Suprapubic skin (tissue), 4 donors: ENCODE measurements at regions not wholly inside any gene's neighbourhood (a gene's known extent, or its start where the extent isn't known, plus 50 kb on each side); places are given as distances from the start of the nearest gene placed in this dataset.

Experiments used
- DNase-seq, 2 donors: peaks; one replicate each; pipeline ENCODE4 v3.0.0-alpha.2; 2019; ENCODE audit warnings: low spot score in 2 of 2
- H3K27ac ChIP-seq: fragments of 200-600 bp; sonication (generic); one replicate; pipeline ENCODE4 v1.5.1; 2019
- H3K27me3 ChIP-seq: fragments of 200-600 bp; sonication (generic); one replicate; pipeline ENCODE4 v1.5.1; 2019
- H3K36me3 ChIP-seq: fragments of 200-600 bp; sonication (generic); one replicate; pipeline ENCODE4 v1.5.1; 2019
- H3K4me1 ChIP-seq: fragments of 200-600 bp; sonication (generic); one replicate; pipeline ENCODE4 v1.5.1; 2019
- H3K4me3 ChIP-seq: fragments of 200-600 bp; sonication (generic); one replicate; pipeline ENCODE4 v1.5.1; 2019; ENCODE audit warnings: mild to moderate bottlenecking
- H3K9me3 ChIP-seq: fragments of 200-600 bp; sonication (generic); one replicate; pipeline ENCODE4 v1.5.1; 2019
- EP300 ChIP-seq: sonication (generic); formaldehyde crosslinking; IDR thresholded peaks from one replicate; pipeline ENCODE4 v1.6.1; 2017; ENCODE audit warnings: antibody characterized with exemption
- POLR2A ChIP-seq, 2 donors: fragments of 450-650 bp; IDR thresholded peaks; one replicate each; pipeline ENCODE4 v1.6.1; 2017; ENCODE audit warnings: antibody characterized with exemption in 2 of 2, mild to moderate bottlenecking in 2 of 2, moderate library complexity in 2 of 2
- POLR2AphosphoS5 ChIP-seq, 3 donors: sonication (generic); formaldehyde crosslinking; IDR thresholded peaks; one replicate each; pipeline ENCODE4 v1.6.1; 2017; ENCODE audit warnings: antibody characterized with exemption in 3 of 3
- WGBS: methylation state at CpG from one replicate; pipeline ENCODE4 v1.1.5; 2018; 5-methylcytosine and 5-hydroxymethylcytosine counted together
- TF ChIP-seq, protein P1 (sequence below), 2 donors: fragments of 200-600 bp in 1 of 2; fragments of 450-650 bp in 1 of 2; sonication (generic) in 1 of 2; IDR thresholded peaks; one replicate each; pipeline ENCODE4 v1.5.1; 2016 to 2019; ENCODE audit warnings: antibody characterized with exemption in 2 of 2, mild to moderate bottlenecking in 1 of 2, moderate library complexity in 1 of 2

DNA sequence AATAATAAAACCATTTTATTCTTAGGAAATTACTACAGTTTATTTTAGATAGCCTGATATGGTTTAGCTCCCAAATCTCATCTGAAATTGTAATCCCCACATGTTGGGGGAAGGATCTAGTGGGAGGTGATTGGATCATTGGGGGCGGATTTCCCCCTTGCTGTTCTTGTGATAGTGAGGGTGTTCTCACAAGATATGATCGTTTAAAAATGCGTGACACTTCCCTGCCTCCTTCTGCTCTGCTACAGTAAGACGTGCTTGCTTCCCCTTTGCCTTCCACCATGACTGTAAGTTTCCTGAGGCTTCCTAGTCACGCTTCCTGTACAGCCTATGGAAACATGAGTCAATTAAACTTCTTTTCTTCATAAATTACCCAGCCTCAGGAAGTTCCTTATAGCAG lies 122.4 kb upstream of the FGF10 start:
- no peaks in the 10 kb centered on the region for H3K36me3 ChIP-seq
- H3K27ac ChIP-seq, result no peak overlapping the region
- H3K9me3 ChIP-seq, result no peaks in the 10 kb centered on the region
- no peak for DNase-seq
- 73% methylated on average over 5 of the region's 5 CpGs for WGBS
- no peak overlapping the region for H3K4me3 ChIP-seq
- TF ChIP-seq POLR2A (IDR thresholded peaks at IDR 0.05) (no peak), EP300 (no peak), POLR2AphosphoS5 (IDR thresholded peaks at IDR 0.05) (no peak)
- TF ChIP-seq, protein P1, sequence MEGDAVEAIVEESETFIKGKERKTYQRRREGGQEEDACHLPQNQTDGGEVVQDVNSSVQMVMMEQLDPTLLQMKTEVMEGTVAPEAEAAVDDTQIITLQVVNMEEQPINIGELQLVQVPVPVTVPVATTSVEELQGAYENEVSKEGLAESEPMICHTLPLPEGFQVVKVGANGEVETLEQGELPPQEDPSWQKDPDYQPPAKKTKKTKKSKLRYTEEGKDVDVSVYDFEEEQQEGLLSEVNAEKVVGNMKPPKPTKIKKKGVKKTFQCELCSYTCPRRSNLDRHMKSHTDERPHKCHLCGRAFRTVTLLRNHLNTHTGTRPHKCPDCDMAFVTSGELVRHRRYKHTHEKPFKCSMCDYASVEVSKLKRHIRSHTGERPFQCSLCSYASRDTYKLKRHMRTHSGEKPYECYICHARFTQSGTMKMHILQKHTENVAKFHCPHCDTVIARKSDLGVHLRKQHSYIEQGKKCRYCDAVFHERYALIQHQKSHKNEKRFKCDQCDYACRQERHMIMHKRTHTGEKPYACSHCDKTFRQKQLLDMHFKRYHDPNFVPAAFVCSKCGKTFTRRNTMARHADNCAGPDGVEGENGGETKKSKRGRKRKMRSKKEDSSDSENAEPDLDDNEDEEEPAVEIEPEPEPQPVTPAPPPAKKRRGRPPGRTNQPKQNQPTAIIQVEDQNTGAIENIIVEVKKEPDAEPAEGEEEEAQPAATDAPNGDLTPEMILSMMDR (IDR thresholded peaks at IDR 0.05), result no peak
- no peaks in the 10 kb centered on the region for H3K4me1 ChIP-seq
- no peaks in the 10 kb centered on the region for H3K27me3 ChIP-seq

DNA sequence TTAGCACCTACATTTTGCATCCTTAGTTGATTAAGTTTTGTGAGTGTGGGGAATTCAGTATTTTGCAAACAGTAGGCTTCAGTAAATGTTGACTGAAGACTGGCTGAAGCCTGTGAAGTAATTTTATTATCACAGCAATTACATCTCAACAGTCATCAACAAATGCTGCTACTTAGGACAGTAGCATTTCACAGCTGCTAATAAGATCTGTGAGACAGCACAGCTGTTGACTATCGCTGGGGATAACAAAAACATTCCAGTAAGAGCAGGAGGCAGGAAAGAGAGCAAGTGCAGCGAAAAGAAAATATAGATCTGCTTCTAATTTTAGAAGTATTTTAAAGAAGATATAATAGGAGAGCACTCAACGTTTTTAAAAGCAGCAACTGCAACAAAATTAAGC lies 117.3 kb upstream of the FGF10 start:
- Histone ChIP-seq H3K9me3 (no peaks in the 10 kb centered on the region), H3K27me3 (no peaks in the 10 kb centered on the region), H3K4me3 (no peak overlapping the region), H3K4me1 (no peaks in the 10 kb centered on the region), H3K27ac (no peak overlapping the region), H3K36me3 (no peaks in the 10 kb centered on the region)
- DNase-seq, result no peak
- 34% methylated on average over 3 of the region's 3 CpGs for WGBS
- TF ChIP-seq, protein P1 (IDR thresholded peaks at IDR 0.05), result no peak
- no peak for TF ChIP-seq POLR2AphosphoS5 (IDR thresholded peaks at IDR 0.05)
- TF ChIP-seq POLR2A (IDR thresholded peaks at IDR 0.05), result no peak
- TF ChIP-seq EP300, result no peak

DNA sequence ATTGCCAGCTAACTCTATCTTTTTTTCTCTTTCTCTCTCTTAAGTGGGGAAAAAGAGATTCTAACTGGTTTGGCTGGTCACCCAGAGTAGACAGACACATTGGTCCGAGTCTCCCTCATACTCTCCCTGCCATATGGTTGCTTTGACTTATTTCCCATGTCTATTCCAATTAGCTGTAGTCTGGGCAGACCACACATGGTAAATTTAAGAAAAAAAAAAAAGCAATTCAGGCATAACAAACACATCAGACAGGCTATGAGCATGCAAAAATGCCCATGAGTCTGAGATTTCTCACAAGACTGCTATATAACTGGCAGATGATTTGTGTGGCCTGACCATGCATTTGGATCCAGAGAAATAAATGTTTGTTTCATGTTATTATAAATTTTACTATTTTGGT lies 110.2 kb upstream of the FGF10 start:
- TF ChIP-seq POLR2AphosphoS5 (IDR thresholded peaks at IDR 0.05) (no peak), POLR2A (IDR thresholded peaks at IDR 0.05) (no peak), EP300 (no peak)
- TF ChIP-seq, protein P1 (IDR thresholded peaks at IDR 0.05), result no peak
- Histone ChIP-seq H3K4me3 (no peak overlapping the region), H3K4me1 (no peaks in the 10 kb centered on the region), H3K27me3 (no peaks in the 10 kb centered on the region), H3K27ac (no peak overlapping the region), H3K36me3 (no peaks in the 10 kb centered on the region), H3K9me3 (no peaks in the 10 kb centered on the region)
- DNase-seq, result no peak
- 77% methylated on average over 1 of the region's 1 CpG for WGBS

DNA sequence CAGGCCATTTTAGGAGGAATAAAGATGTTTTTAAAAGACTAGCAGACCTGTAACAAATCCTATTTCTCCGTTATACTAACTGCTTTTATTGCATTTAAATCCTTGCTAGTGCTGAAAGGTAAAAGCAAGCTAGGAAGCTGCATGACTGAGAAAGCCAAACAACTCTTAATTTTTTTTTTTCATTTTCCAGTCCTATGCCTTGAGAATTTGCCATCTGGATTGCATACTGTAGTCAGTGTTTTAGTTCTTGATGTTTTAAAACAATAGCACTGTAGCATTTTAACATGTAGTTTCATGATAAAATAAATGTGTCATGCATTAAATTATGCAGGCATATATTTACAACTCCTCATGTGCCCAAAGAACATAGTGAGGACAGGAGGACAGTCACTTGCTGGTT lies 108.4 kb upstream of the FGF10 start:
- no peaks in the 10 kb centered on the region for H3K27me3 ChIP-seq
- H3K4me3 ChIP-seq, result no peak overlapping the region
- TF ChIP-seq POLR2A (IDR thresholded peaks at IDR 0.05) (no peak), POLR2AphosphoS5 (IDR thresholded peaks at IDR 0.05) (no peak), EP300 (no peak)
- TF ChIP-seq, protein P1 (IDR thresholded peaks at IDR 0.05), result no peak
- H3K27ac ChIP-seq, result no peak overlapping the region
- 85% methylated on average over 1 of the region's 1 CpG for WGBS
- no peaks in the 10 kb centered on the region for H3K9me3 ChIP-seq
- no peaks in the 10 kb centered on the region for H3K36me3 ChIP-seq
- DNase-seq, result no peak
- H3K4me1 ChIP-seq, result no peaks in the 10 kb centered on the region

DNA sequence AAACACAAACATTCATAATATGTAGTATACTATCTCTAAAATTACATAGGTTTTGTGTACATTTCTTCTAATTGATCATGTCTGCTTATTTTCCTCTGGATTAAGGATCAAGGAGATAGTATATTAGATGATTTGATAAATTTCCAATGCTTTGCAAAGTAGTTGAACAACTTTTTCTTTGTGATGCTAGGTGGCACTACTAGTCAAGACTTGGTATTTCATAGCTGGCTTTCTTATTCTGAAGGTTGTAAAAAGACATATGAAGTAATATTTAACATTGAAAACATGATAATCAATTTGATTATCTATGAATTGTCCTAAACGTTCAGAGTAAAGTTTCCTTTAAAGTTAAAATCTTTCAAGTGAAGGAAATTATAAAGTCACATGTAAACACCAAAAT lies 106.1 kb upstream of the FGF10 start:
- H3K36me3 ChIP-seq, result no peaks in the 10 kb centered on the region
- H3K27ac ChIP-seq, result no peak overlapping the region
- DNase-seq, result no peak
- TF ChIP-seq EP300 (no peak), POLR2A (IDR thresholded peaks at IDR 0.05) (no peak), POLR2AphosphoS5 (IDR thresholded peaks at IDR 0.05) (no peak)
- TF ChIP-seq, protein P1 (IDR thresholded peaks at IDR 0.05), result no peak
- H3K27me3 ChIP-seq, result no peaks in the 10 kb centered on the region
- 38% methylated on average over 1 of the region's 1 CpG for WGBS
- no peaks in the 10 kb centered on the region for H3K4me1 ChIP-seq
- H3K4me3 ChIP-seq, result no peak overlapping the region
- no peaks in the 10 kb centered on the region for H3K9me3 ChIP-seq
